Thyroid gland (tissue), 4 donors: ENCODE measurements at regions not wholly inside any gene's neighbourhood (a gene's known extent, or its start where the extent isn't known, plus 50 kb on each side); places are given as distances from the start of the nearest gene placed in this dataset.

Experiments
- POLR2A ChIP-seq, 2 donors: fragments of 450-650 bp; IDR thresholded peaks; one replicate each; pipeline ENCODE4 v1.6.1; 2017; ENCODE audit warnings: antibody characterized with exemption in 2 of 2, mild to moderate bottlenecking in 2 of 2, moderate library complexity in 1 of 2
- TF ChIP-seq, protein P1 (sequence below), 6 experiments: fragments of 200-600 bp in 3 of 6; fragments of 450-650 bp in 3 of 6; sonication (generic) in 3 of 6; IDR thresholded peaks; one replicate each; pipeline ENCODE4 v1.5.1; 2016 to 2019; ENCODE audit warnings: antibody characterized with exemption in 6 of 6, mild to moderate bottlenecking in 2 of 6, inconsistent platforms in 1 of 6, moderate library complexity in 1 of 6

DNA sequence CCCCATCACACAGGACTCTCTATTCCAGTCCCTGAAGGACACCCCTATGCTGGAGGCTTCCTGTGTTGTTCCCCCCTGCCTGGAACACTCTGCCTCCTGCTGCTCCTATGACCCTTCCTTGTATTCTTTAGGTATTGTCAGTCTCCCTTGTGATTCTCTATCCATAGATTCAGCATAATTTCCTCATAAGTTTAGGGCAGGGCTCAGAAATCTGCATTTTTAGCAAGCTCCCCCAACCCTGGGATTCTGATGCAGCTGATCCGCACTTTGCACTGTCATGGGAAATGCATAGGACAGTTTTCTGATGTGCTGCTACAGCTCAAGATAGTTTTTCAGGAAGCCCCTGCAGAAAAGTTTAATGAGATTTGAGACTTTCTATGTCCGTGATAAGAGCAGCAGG is 79.9 kb downstream of the ADRA2A start:
- TF ChIP-seq, protein P1, sequence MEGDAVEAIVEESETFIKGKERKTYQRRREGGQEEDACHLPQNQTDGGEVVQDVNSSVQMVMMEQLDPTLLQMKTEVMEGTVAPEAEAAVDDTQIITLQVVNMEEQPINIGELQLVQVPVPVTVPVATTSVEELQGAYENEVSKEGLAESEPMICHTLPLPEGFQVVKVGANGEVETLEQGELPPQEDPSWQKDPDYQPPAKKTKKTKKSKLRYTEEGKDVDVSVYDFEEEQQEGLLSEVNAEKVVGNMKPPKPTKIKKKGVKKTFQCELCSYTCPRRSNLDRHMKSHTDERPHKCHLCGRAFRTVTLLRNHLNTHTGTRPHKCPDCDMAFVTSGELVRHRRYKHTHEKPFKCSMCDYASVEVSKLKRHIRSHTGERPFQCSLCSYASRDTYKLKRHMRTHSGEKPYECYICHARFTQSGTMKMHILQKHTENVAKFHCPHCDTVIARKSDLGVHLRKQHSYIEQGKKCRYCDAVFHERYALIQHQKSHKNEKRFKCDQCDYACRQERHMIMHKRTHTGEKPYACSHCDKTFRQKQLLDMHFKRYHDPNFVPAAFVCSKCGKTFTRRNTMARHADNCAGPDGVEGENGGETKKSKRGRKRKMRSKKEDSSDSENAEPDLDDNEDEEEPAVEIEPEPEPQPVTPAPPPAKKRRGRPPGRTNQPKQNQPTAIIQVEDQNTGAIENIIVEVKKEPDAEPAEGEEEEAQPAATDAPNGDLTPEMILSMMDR (IDR thresholded peaks at IDR 0.05) = no peak
- no peak for TF ChIP-seq POLR2A (IDR thresholded peaks at IDR 0.05)
